ENCODE measurements at regions not wholly inside any gene's neighbourhood (a gene's known extent, or its start where the extent isn't known, plus 50 kb on each side); places are given as distances from the start of the nearest gene placed in this dataset.
"Not testable (repeated sequence)": the region's sequence is repeated elsewhere in the genome, so short reads cannot be mapped to it uniquely, and the experiment has no call there.

GRCh38 chr13:103615771-103616170 is 549.6 kb upstream of the SLC10A2 start:
- no peak for DNase-seq (ENCODE audit: low read depth)
- TF ChIP-seq, protein P1, sequence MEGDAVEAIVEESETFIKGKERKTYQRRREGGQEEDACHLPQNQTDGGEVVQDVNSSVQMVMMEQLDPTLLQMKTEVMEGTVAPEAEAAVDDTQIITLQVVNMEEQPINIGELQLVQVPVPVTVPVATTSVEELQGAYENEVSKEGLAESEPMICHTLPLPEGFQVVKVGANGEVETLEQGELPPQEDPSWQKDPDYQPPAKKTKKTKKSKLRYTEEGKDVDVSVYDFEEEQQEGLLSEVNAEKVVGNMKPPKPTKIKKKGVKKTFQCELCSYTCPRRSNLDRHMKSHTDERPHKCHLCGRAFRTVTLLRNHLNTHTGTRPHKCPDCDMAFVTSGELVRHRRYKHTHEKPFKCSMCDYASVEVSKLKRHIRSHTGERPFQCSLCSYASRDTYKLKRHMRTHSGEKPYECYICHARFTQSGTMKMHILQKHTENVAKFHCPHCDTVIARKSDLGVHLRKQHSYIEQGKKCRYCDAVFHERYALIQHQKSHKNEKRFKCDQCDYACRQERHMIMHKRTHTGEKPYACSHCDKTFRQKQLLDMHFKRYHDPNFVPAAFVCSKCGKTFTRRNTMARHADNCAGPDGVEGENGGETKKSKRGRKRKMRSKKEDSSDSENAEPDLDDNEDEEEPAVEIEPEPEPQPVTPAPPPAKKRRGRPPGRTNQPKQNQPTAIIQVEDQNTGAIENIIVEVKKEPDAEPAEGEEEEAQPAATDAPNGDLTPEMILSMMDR (IDR thresholded peaks at IDR 0.05; ENCODE audit: control insufficient read depth, insufficient read depth, low read depth, low read length, missing control alignments) = no peak
- H3K4me3 ChIP-seq (ENCODE audit: control insufficient read depth, low read depth, low read length) = no peak overlapping the region

DNA sequence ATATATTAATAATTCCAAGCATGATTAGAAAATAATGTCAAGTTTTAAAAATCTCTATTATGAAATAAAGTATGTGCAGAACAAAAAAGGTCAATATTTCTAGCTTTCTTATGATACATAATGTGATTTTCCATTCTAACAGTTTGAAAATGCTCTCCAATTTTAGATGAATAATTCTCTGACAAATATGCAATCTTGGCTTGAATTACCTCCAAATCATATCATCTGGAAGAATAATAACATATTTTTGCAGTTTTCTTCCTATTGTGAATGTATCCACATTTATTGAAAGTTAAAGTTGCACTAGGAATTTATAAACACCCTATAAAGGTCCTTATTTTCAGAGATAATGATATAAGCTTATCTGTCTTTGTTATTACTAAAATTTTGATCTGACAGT is 548.5 kb upstream of the SLC10A2 start:
- TF ChIP-seq, protein P1 (IDR thresholded peaks at IDR 0.05; ENCODE audit: control insufficient read depth, insufficient read depth, low read depth, low read length, missing control alignments) = no peak
- DNase-seq (ENCODE audit: low read depth) = no peak
- H3K4me3 ChIP-seq (ENCODE audit: control insufficient read depth, low read depth, low read length) = no peak overlapping the region

- TF ChIP-seq, protein P1 (IDR thresholded peaks at IDR 0.05; ENCODE audit: control insufficient read depth, insufficient read depth, low read depth, low read length, missing control alignments) = no peak
- no peak overlapping the region for H3K4me3 ChIP-seq (ENCODE audit: control insufficient read depth, low read depth, low read length)
- no peak for DNase-seq (ENCODE audit: low read depth)
These were observed 541.8 kb upstream of the SLC10A2 start for GRCh38 chr13:103607995-103608394.

GRCh38 chr13:103605546-103606326 is 539.5 kb upstream of the SLC10A2 start:
- no peak overlapping the region for H3K4me3 ChIP-seq (ENCODE audit: control insufficient read depth, low read depth, low read length)
- TF ChIP-seq, protein P1 (IDR thresholded peaks at IDR 0.05; ENCODE audit: control insufficient read depth, insufficient read depth, low read depth, low read length, missing control alignments) = no peak
- no peak for DNase-seq (ENCODE audit: low read depth)

- DNase-seq (ENCODE audit: low read depth); H3K4me3 ChIP-seq (ENCODE audit: control insufficient read depth, low read depth, low read length): not testable (repeated sequence)
These were observed 533.7 kb upstream of the SLC10A2 start for GRCh38 chr13:103599870-103600269.

GRCh38 chr13:103598671-103599070 is 532.5 kb upstream of the SLC10A2 start:
- TF ChIP-seq, protein P1 (IDR thresholded peaks at IDR 0.05; ENCODE audit: control insufficient read depth, insufficient read depth, low read depth, low read length, missing control alignments) = no peak
- H3K4me3 ChIP-seq (ENCODE audit: control insufficient read depth, low read depth, low read length) = no peak overlapping the region
- no peak for DNase-seq (ENCODE audit: low read depth)

GRCh38 chr13:103573446-103573845 is 507.2 kb upstream of the SLC10A2 start:
- no peak for DNase-seq (ENCODE audit: low read depth)
- TF ChIP-seq, protein P1 (IDR thresholded peaks at IDR 0.05; ENCODE audit: control insufficient read depth, insufficient read depth, low read depth, low read length, missing control alignments) = no peak
- no peak overlapping the region for H3K4me3 ChIP-seq (ENCODE audit: control insufficient read depth, low read depth, low read length)

All from AG09309 (cell line).